ENCODE measurements at regions not wholly inside any gene's neighbourhood (a gene's known extent, or its start where the extent isn't known, plus 50 kb on each side); places are given as distances from the start of the nearest gene placed in this dataset.
"Not testable (repeated sequence)": the region's sequence is repeated elsewhere in the genome, so short reads cannot be mapped to it uniquely, and the experiment has no call there.

DNA sequence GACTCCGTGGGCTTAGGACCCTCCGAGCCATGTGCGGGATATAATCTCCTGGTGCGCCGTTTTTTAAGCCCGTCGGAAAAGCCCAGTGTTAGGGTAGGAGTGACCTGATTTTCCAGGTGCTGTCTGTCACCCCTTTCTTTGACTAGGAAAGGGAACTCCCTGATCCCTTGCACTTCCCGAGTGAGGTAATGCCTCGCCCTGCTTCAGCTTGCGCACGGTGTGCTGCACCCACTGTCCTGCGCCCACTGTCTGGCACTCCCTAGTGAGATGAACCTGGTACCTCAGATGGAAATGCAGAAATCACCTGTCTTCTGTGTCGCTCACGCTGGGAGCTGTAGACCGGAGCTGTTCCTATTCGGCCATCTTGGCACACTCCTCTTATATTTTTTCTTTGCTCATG, 95.1 kb upstream of the FRMD4B start:
- DNase-seq = not testable (repeated sequence)

GRCh38 chr3:69474186-69474585, 88.3 kb upstream of the FRMD4B start:
- peak; percentile 83 for DNase-seq

DNA sequence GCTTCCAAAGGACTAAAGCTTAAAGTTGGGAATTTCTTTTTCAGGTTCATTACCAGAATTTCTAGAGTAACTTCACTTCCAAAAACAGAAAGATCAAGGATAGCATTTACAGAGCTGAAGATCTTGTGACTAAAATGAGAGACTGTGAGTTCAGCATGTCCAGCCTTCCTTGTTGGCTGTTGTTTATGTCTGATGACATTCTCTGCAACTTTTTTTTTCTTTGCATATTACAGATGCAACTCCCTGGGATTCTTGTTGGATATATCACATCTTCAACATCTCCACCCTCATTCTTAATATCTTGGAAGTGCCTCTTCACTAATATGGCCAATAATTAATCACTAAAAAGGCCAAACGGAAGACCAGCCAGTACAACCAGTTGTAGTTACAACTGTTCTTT, 86.2 kb upstream of the FRMD4B start:
- DNase-seq = no peak

DNA sequence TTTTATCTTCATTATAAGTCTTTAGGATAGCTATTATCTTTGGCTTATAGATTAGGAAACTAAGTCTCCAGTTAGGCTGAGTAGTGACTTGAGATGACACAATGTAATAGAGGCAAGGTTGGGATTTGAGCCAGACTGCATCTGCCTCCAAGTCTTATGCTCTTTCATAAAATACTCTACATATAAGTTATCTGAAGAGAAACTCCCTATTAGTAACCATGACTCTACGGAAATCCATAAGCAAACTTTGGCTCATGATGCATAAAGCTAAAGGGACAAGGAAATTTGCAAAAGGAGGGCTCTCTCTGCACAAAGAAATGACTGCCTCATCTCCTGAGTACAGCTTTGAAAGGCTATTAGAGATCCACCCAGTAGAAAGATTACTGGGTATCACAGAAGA, 77.6 kb upstream of the FRMD4B start:
- DNase-seq = no peak

GRCh38 chr3:69462826-69463100, 76.9 kb upstream of the FRMD4B start:
- DNase-seq = no peak

DNA sequence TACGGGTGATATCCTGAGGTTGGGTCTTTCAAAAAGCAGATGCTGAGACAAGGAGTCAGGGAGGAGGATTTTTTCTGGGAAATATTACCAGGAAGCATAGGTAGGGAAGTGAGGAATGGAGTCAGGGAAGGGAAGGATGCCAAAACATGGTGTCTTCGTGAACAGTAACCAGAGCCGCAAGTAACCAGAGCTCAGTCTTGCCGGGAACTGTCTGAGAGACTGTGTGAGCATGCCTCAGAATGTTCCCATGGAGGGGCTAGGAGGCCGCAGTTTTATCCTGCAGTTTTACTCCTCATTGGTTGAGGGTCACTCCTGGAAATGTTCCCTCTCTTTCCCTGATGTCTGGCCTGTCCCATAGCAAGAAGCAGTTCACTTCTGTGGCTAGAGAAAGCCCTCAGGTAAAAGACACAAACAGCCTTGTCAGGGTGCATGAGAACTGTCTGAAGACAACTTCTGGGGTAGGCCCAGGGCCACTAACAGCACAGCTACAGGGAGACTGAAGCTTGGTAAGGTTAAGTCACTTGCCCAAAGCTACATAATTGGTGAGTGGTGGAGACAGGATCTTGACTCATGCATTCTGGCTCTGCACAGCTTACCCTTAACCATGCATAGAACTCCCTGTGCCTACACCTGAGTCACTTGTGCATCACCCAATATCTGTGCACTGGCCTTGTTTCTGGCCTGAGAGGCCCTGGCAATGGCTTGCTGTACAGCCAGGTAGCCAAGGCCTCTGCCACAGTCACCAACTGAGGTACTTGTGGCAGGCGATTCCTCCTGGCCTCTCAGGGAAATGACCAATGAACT, 76.3 kb upstream of the FRMD4B start:
- DNase-seq = no peak

GRCh38 chr3:69460034-69460433, 74.1 kb upstream of the FRMD4B start:
- DNase-seq = no peak

DNA sequence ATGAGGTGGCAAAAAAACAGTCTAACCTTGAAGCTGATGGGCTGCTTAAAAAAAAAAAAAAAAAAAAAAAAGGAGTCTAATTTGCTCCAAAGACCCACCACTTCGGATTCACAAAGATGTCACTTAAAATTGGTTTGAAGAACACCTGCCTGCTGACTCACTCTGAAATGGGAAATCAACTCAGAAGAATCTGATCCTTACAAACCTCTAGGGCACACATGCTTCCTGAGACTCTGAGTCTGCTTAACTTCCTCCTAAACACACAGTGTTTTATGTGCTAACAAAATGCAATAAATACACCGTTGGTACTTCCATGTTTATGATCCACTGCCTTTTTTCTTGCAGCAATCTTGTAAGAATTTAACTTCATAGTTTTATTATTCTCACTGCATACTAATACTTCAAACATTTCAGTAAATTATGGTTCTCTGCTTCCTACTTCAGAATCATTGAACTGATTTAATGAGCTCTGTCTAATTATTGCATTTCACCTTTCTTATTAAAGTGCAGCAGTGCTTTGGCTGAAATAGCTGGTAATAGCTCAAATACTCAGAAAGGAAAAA, 73.0 kb upstream of the FRMD4B start:
- DNase-seq = peak; percentile 35

DNA sequence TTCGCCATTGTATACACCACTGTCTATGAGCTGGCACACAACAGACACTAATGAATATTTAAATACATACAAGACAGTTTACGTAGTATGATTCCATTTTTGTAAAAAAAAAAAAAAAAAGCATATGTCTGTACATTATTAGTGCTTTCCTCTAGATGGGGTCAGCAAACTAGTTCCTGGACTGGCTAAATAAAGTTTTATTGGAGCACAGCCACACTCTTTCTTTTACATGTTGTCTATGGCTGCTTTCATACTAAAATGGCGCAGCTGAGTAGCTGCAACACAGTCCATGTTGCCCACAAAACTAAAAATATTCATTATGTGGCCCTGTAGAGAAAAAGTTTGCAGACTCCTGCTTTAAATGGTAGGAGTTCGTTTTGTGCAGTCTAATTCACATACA, 70.7 kb upstream of the FRMD4B start:
- DNase-seq = no peak

GRCh38 chr3:69454204-69454787, 68.4 kb upstream of the FRMD4B start:
- DNase-seq = no peak

GRCh38 chr3:69452295-69452694, 66.4 kb upstream of the FRMD4B start:
- no peak for DNase-seq

GRCh38 chr3:69451594-69451993, 65.7 kb upstream of the FRMD4B start:
- no peak for DNase-seq

GRCh38 chr3:69448877-69449276, 63.0 kb upstream of the FRMD4B start:
- DNase-seq = no peak

GRCh38 chr3:69446402-69447072, 60.6 kb upstream of the FRMD4B start:
- no peak for DNase-seq

DNA sequence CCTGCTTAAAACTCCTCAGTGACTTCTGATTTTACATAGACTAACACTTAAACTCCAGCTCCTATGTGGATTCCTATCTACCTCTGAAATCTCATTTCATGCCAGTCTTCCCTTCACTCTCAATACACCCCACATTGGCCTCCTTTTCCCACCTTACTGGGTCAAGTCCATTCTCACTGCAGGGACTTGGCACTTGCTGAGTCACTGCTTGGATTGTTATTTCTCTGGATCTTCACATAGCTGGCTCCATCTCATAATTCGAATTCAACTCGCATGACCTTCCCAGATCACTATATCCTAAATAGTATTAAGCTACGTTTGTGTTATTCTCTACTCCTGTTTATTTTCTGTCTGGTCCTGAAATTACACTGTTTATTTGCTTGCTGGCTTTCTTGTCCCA, 59.6 kb upstream of the FRMD4B start:
- DNase-seq = no peak

DNA sequence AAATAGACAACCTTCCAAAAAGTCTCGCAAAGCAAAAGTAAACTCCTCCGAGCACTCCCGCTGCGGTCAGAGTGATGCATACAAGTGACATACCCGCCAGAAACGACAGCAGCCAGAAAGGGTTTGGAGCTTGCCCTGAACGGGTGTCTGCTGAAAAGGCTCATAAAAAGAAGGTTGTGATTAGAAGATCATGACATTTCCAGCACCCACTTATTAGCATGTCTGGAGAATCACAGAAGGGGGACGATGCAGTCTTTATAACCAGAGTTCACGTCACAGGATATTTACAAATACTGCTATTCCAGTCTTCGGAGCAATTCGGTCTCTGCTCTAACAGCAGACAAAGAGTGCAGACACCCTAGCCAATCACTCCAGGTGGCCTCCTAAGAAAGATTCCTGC, 59.1 kb upstream of the FRMD4B start:
- no peak for DNase-seq

GRCh38 chr3:69443457-69443920, 57.6 kb upstream of the FRMD4B start:
- no peak for DNase-seq

- no peak for DNase-seq
Observed at GRCh38 chr3:69442771-69443311, 57.0 kb upstream of the FRMD4B start.

- no peak for DNase-seq
Observed at GRCh38 chr3:69441732-69442131, 55.8 kb upstream of the FRMD4B start.

GRCh38 chr3:69441040-69441439, 55.2 kb upstream of the FRMD4B start:
- no peak for DNase-seq

GRCh38 chr3:69439643-69440270, 53.9 kb upstream of the FRMD4B start:
- peak; percentile 78 for DNase-seq

DNA sequence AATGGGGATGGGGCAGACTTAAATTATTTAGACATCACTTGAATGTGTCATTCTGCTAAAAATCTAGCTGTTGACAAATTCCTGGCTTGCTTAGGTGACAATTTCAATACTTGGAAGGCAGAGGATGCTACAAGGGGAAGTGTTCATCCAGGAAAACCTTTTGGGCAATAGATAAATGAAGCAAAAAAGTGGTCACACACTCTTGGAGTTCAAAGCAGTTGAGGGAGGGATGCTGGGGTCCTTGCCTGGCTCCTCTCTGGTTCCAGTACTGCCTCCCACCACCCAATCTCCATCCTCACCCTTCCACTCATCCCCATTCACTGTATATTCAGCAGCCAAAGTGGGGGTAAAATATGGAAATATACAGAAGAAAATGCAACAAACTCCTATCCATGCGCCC, 52.6 kb upstream of the FRMD4B start:
- DNase-seq = no peak
